ENCODE measurements at regions not wholly inside any gene's neighbourhood (a gene's known extent, or its start where the extent isn't known, plus 50 kb on each side); places are given as distances from the start of the nearest gene placed in this dataset.
A peak's percentile ranks its signal among the peaks of the same experiment; 100 is the strongest.

GRCh38 chrX:40167850-40168479 is 70.2 kb upstream of the BCOR start:
- CTCF ChIA-PET, result interaction anchor here (1.2 to 1.5 kb wide), 3 partner anchors 9 to 403 kb away, joined by 3 to 5 read pairs (median 5); no protein-coding TSS in a partner anchor
- TF ChIP-seq CTCF (IDR thresholded peaks at IDR 0.05; ENCODE audit: insufficient read depth, low read length, missing control alignments), result no peak
- no peak for DNase-seq (ENCODE audit: low read depth, low spot score)
- POLR2A ChIA-PET, result no interaction called here
- peak overlapping the region; percentile 12 for H3K4me3 ChIP-seq (ENCODE audit: low read depth, low read length)

GRCh38 chrX:40167233-40167849 is 69.6 kb upstream of the BCOR start:
- peak overlapping the region; percentile 12 for H3K4me3 ChIP-seq (ENCODE audit: low read depth, low read length)
- ChIA-PET POLR2A (no interaction called here), CTCF (interaction anchor here (1.2 to 1.5 kb wide), 2 partner anchors 10 to 403 kb away, joined by 3 to 5 read pairs; no protein-coding TSS in a partner anchor)
- no peak for DNase-seq (ENCODE audit: low read depth, low spot score)
- no peak for TF ChIP-seq CTCF (IDR thresholded peaks at IDR 0.05; ENCODE audit: insufficient read depth, low read length, missing control alignments)

- CTCF ChIA-PET, result no interaction called here
- POLR2A ChIA-PET, result no interaction called here
- DNase-seq (ENCODE audit: low read depth, low spot score), result no peak
- H3K4me3 ChIP-seq (ENCODE audit: low read depth, low read length), result no peak overlapping the region
- no peak for TF ChIP-seq CTCF (IDR thresholded peaks at IDR 0.05; ENCODE audit: insufficient read depth, low read length, missing control alignments)
Measured at GRCh38 chrX:40166582-40166981, 68.8 kb upstream of the BCOR start.

GRCh38 chrX:40165861-40166260 is 68.1 kb upstream of the BCOR start:
- TF ChIP-seq CTCF (IDR thresholded peaks at IDR 0.05; ENCODE audit: insufficient read depth, low read length, missing control alignments), result no peak
- DNase-seq (ENCODE audit: low read depth, low spot score), result no peak
- no peak overlapping the region for H3K4me3 ChIP-seq (ENCODE audit: low read depth, low read length)
- ChIA-PET POLR2A (no interaction called here), CTCF (interaction anchor here (1.4 kb wide), 1 partner anchor 513 kb away, joined by 3 read pairs; no protein-coding TSS in a partner anchor)

- H3K4me3 ChIP-seq (ENCODE audit: low read depth, low read length), result no peak overlapping the region
- DNase-seq (ENCODE audit: low read depth, low spot score), result no peak
- POLR2A ChIA-PET, result no interaction called here
- CTCF ChIA-PET, result interaction anchor here (1.4 kb wide), 1 partner anchor 513 kb away, joined by 3 read pairs; no protein-coding TSS in a partner anchor
- no peak for TF ChIP-seq CTCF (IDR thresholded peaks at IDR 0.05; ENCODE audit: insufficient read depth, low read length, missing control alignments)
Measured at GRCh38 chrX:40165206-40165605, 67.4 kb upstream of the BCOR start.

- DNase-seq (ENCODE audit: low read depth, low spot score), result no peak
- POLR2A ChIA-PET, result no interaction called here
- no peak for TF ChIP-seq CTCF (IDR thresholded peaks at IDR 0.05; ENCODE audit: insufficient read depth, low read length, missing control alignments)
- H3K4me3 ChIP-seq (ENCODE audit: low read depth, low read length), result no peak overlapping the region
- CTCF ChIA-PET, result interaction anchor here (1.4 kb wide), 1 partner anchor 512 kb away, joined by 3 read pairs; no protein-coding TSS in a partner anchor
Measured at GRCh38 chrX:40164751-40165150, 67.0 kb upstream of the BCOR start.
